Left lung (tissue), 4 donors: ENCODE measurements at regions not wholly inside any gene's neighbourhood (a gene's known extent, or its start where the extent isn't known, plus 50 kb on each side); places are given as distances from the start of the nearest gene placed in this dataset.

Experiments
- ATAC-seq: fragments of 200-7000 bp; cut with Tn5 transposase; one replicate; pipeline ENCODE4 v1.9.1; 2020; ENCODE audit warnings: moderate library complexity
- DNase-seq, 4 donors: peaks; one replicate each; pipeline ENCODE4 v3.0.0-alpha.2; 2013 to 2020
- H3K27ac ChIP-seq, 2 donors: fragments of 200-600 bp; sonication (generic) in 1 of 2; one replicate each; pipeline versions ENCODE4 v1.5.0 to v1.8.0; 2020 to 2021
- H3K27me3 ChIP-seq, 2 donors: fragments of 200-600 bp; sonication (generic) in 1 of 2; one replicate each; pipeline versions ENCODE4 v1.5.0 to v1.8.0; 2020 to 2021
- H3K36me3 ChIP-seq, 2 donors: fragments of 200-600 bp; sonication (generic) in 1 of 2; one replicate each; pipeline versions ENCODE4 v1.5.0 to v1.8.0; 2020 to 2021
- H3K4me1 ChIP-seq, 2 donors: fragments of 200-600 bp; one replicate each; pipeline ENCODE4 v1.8.0; 2021
- H3K4me3 ChIP-seq, 2 donors: fragments of 200-600 bp; sonication (generic) in 1 of 2; one replicate each; pipeline versions ENCODE4 v1.5.0 to v1.8.0; 2020 to 2021; ENCODE audit warnings: mild to moderate bottlenecking in 1 of 2
- H3K9me3 ChIP-seq, 2 donors: fragments of 200-600 bp; sonication (generic) in 1 of 2; one replicate each; pipeline versions ENCODE4 v1.5.0 to v1.8.0; 2020 to 2021
- intact Hi-C, 2 donors: fragments of 100-400 bp; cut with DNase I; formaldehyde crosslinking; loops; one replicate each; pipeline versions ENCODE4 v1.11.2 to v1.14.2; 2022
- TF ChIP-seq, protein P1 (sequence below), 2 donors: fragments of 200-600 bp; sonication (generic) in 1 of 2; IDR thresholded peaks; one replicate each; pipeline versions ENCODE4 v1.5.0 to v1.8.0; 2021; ENCODE audit warnings: antibody characterized with exemption in 2 of 2
- donor health status: DM: no; HTN: yes; CAD: no.
- donor health status: DM: no; HTN: no; CAD: no.

DNA sequence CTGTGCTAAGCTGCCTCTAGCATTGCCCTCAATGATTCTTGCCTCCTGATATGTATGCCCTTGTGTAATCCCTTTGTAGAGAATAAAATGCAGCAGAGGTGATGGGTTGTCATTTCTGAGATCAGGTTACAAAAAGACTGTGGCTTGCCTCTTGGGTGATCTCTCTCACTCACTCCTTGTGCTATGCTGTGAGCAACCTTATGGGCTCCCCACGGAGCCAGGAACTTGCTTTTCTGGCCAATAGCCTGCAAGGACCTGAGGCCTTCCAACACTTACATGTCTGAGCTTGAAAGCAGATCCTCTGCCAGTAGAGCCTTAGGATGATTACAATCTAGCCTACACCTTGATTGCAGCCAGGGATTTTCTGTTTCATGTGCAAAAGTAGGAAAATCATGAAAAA is 123.1 kb upstream of the XIRP2 start:
- intact Hi-C loops, result no loop called here
- no peaks in the 10 kb centered on the region for H3K36me3 ChIP-seq

DNA sequence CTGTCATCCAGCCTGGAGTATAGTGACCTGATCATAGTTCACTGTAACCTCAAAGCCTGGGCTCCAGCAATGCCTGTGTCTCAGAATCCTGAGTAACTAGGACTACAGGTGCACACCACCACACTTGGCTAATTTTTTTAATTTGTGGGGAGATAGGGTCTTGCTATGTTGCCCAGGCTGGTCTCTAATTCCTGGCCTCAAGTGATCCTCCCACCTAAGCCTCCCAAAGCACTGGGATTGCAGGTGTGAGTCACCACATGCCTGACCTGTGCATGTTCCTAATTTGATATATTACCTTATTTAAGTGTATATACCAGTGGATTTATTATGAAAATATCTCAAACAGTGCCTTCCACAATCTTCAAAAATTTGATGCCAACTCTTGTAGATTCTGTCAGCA is 123.6 kb upstream of the XIRP2 start:
- H3K4me1 ChIP-seq, result no peaks in the 10 kb centered on the region
- H3K27ac ChIP-seq, result no peak overlapping the region
- no peak overlapping the region for H3K4me3 ChIP-seq
- ATAC-seq (no peak), DNase-seq (no peak)
- TF ChIP-seq, protein P1, sequence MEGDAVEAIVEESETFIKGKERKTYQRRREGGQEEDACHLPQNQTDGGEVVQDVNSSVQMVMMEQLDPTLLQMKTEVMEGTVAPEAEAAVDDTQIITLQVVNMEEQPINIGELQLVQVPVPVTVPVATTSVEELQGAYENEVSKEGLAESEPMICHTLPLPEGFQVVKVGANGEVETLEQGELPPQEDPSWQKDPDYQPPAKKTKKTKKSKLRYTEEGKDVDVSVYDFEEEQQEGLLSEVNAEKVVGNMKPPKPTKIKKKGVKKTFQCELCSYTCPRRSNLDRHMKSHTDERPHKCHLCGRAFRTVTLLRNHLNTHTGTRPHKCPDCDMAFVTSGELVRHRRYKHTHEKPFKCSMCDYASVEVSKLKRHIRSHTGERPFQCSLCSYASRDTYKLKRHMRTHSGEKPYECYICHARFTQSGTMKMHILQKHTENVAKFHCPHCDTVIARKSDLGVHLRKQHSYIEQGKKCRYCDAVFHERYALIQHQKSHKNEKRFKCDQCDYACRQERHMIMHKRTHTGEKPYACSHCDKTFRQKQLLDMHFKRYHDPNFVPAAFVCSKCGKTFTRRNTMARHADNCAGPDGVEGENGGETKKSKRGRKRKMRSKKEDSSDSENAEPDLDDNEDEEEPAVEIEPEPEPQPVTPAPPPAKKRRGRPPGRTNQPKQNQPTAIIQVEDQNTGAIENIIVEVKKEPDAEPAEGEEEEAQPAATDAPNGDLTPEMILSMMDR (IDR thresholded peaks at IDR 0.05), result no peak
- H3K27me3 ChIP-seq, result no peaks in the 10 kb centered on the region
- peaks cover 0 to 10% of the 10 kb centered on the region in 2 donors for H3K9me3 ChIP-seq
- intact Hi-C loops, result no loop called here
- H3K36me3 ChIP-seq, result no peaks in the 10 kb centered on the region

More for the DNA sequence above, 123.1 kb upstream of the XIRP2 start:
- TF ChIP-seq, protein P1 (IDR thresholded peaks at IDR 0.05), result no peak
- Histone ChIP-seq H3K9me3 (peaks cover 0 to 11% of the 10 kb centered on the region in 2 donors), H3K27me3 (no peaks in the 10 kb centered on the region), H3K4me3 (no peak overlapping the region), H3K4me1 (no peaks in the 10 kb centered on the region), H3K27ac (no peak overlapping the region)
- DNase-seq, result no peak
- ATAC-seq, result no peak

DNA sequence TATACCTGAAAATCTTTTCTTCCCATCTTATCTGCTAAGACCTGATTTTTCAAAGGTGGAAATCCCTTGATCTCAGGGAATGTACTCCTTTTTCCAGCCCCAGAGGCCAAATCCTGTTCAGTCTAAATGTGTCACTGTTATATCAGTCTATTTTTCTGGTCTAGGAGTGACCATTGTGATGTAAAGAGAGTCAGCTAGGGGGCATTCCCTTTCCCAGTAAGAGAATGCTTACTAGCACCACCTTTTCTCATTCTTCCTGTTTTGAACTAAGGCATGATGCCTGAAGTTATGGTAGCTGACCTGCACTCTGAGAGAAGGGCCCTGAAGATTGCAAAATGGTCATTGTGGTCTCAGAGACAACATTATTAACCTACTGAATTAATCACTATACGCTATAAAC is 124.1 kb upstream of the XIRP2 start:
- Histone ChIP-seq H3K4me3 (no peak overlapping the region), H3K9me3 (peaks cover 0 to 6% of the 10 kb centered on the region in 2 donors), H3K4me1 (no peaks in the 10 kb centered on the region), H3K27me3 (no peaks in the 10 kb centered on the region), H3K36me3 (no peaks in the 10 kb centered on the region), H3K27ac (no peak overlapping the region)
- ATAC-seq (no peak), DNase-seq (no peak)
- TF ChIP-seq, protein P1 (IDR thresholded peaks at IDR 0.05), result no peak
- intact Hi-C loops, result no loop called here

DNA sequence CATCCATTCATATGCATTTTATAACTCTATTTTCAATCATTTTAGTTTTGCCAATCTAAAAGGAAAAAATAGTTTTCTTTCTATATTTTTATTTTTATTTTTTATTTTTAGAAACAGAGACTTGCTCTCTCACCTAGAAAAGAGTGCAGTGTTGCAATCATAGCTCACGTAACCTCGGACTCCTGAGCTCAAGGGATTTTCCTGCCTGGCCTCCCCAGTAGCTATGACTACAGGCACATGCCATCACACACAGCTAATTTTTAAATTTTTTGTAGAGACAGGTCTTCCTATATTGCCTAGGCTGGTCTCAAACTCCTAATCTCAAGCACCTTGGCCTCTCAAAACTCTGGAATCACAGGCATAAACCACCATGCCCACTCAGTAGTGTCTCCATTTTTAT is 125.5 kb upstream of the XIRP2 start:
- H3K27ac ChIP-seq, result no peak overlapping the region
- intact Hi-C loops, result no loop called here
- H3K9me3 ChIP-seq, result no peaks in the 10 kb centered on the region
- H3K36me3 ChIP-seq, result no peaks in the 10 kb centered on the region
- H3K27me3 ChIP-seq, result no peaks in the 10 kb centered on the region
- no peak overlapping the region for H3K4me3 ChIP-seq
- TF ChIP-seq, protein P1 (IDR thresholded peaks at IDR 0.05), result no peak
- no peak for DNase-seq
- no peak for ATAC-seq
- H3K4me1 ChIP-seq, result no peaks in the 10 kb centered on the region

DNA sequence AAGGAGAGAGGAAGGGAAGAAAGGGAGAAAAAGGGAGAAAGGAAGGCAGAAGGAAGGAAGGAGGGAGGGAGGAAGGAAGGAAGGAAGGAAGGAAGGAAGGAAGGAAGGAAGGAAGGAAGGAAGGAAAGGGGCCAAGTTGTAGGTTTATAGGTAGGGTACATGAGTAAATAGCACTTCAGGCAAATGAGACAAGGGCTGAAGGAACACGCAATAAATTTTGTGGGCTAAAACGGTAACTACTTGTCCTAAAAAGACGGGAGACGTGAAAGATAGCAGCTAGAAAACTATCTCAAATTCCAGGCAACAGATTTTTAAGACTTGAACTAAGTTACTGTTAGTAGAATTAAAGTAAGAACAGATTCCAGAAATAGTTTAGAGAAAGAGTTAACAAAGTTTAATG is 129.3 kb upstream of the XIRP2 start:
- ATAC-seq, result no peak
- H3K4me1 ChIP-seq, result no peaks in the 10 kb centered on the region
- H3K27ac ChIP-seq, result no peak overlapping the region
- H3K36me3 ChIP-seq, result no peaks in the 10 kb centered on the region
- TF ChIP-seq, protein P1 (IDR thresholded peaks at IDR 0.05), result no peak
- DNase-seq, result no peak
- no peaks in the 10 kb centered on the region for H3K9me3 ChIP-seq
- intact Hi-C loops, result no loop called here
- no peaks in the 10 kb centered on the region for H3K27me3 ChIP-seq
- H3K4me3 ChIP-seq, result no peak overlapping the region
